ENCODE measurements at regions not wholly inside any gene's neighbourhood (a gene's known extent, or its start where the extent isn't known, plus 50 kb on each side); places are given as distances from the start of the nearest gene placed in this dataset.
A peak's percentile ranks its signal among the peaks of the same experiment; 100 is the strongest.

DNA sequence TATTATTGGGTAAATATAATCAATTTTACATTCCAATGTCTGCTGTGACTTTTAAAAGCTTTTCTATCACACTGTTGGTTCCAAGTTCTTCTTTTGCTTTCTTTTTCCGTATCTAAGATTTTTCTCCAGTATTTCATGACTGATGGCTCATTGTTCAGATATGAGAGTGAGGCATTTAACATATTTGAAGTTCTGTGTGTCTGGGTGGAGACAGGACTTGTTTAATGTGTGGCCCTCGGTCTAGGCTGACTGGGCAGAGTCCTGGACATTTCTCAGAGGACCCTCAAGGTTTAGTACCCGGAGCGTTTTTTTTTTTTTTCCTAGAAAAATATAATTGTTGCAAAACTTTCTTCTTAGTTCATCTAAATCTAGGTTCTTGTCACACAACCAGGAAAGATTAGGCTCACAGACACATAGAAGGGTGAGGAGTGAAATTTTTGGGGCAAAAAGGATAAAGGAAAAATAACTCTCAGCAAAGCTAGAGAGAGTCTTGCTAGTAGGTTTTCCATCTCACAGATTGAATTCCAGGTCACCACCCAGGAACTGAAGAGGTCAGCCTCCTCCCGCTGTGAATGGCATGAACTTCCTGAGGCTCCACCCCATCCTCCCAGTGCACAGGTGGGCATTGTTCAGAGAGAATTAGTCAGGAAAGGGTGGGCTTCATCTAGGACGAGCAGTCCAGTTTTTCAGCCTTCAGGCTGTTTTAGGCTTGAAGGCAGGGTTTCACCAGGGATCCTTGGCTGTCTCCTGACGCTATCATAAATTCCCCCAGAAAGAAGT, 1002.4 kb upstream of the PCDH9 start:
- no peak for DNase-seq (ENCODE audit: extremely low spot score, unreplicated experiment)
- Mint-ChIP-seq H3K36me3 (no peaks in the 10 kb centered on the region), H3K27ac (no peak overlapping the region), H3K4me1 (ENCODE audit: unreplicated experiment) (peaks cover 4% of the 10 kb centered on the region), H3K4me3 (no peak overlapping the region), H3K27me3 (no peaks in the 10 kb centered on the region), H3K9me3 (no peaks in the 10 kb centered on the region)
- TF ChIP-seq, protein P1, sequence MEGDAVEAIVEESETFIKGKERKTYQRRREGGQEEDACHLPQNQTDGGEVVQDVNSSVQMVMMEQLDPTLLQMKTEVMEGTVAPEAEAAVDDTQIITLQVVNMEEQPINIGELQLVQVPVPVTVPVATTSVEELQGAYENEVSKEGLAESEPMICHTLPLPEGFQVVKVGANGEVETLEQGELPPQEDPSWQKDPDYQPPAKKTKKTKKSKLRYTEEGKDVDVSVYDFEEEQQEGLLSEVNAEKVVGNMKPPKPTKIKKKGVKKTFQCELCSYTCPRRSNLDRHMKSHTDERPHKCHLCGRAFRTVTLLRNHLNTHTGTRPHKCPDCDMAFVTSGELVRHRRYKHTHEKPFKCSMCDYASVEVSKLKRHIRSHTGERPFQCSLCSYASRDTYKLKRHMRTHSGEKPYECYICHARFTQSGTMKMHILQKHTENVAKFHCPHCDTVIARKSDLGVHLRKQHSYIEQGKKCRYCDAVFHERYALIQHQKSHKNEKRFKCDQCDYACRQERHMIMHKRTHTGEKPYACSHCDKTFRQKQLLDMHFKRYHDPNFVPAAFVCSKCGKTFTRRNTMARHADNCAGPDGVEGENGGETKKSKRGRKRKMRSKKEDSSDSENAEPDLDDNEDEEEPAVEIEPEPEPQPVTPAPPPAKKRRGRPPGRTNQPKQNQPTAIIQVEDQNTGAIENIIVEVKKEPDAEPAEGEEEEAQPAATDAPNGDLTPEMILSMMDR (conservative IDR thresholded peaks at IDR 0.05) = no peak

DNA sequence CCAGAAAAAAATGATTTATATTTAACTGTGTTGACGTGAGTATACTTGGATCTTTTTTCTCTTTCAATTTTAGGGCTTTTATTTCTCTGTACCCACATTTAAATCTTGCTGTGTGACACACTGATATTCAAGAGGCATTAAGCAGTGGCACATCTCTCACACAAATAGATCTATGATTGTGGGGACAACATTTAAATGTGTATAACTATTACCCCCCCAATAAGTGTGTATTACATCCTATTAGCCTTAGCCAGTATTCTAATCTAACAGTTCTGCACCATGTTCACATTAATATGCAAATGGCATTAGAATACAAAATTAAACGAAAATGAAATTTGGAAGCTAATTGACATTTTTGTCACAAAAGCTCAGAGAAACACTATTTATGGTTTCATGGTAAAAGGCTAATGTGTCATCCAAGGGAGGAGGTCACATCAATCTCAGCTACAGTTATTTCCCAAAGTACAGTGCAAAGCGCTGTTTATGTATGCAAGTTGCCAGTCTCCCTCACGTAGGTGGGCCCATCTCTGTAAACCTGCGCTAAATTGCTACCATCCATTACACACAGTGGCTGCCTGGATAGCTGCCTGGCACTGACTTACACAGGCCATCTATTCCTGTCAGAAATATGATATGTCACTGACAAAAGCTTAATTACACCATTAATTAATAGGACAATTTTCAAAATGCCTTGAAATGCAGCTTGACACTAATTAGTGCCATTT, 984.7 kb upstream of the PCDH9 start:
- H3K4me1 Mint-ChIP-seq (ENCODE audit: unreplicated experiment) = no peaks in the 10 kb centered on the region
- H3K9me3 Mint-ChIP-seq = no peaks in the 10 kb centered on the region
- no peak overlapping the region for H3K4me3 Mint-ChIP-seq
- H3K36me3 Mint-ChIP-seq = no peaks in the 10 kb centered on the region
- no peak for DNase-seq (ENCODE audit: extremely low spot score, unreplicated experiment)
- TF ChIP-seq, protein P1 (conservative IDR thresholded peaks at IDR 0.05) = no peak
- no peak overlapping the region for H3K27ac Mint-ChIP-seq
- no peaks in the 10 kb centered on the region for H3K27me3 Mint-ChIP-seq

GRCh38 chr13:68199271-68199670, 969.1 kb upstream of the PCDH9 start:
- Mint-ChIP-seq H3K27me3 (no peaks in the 10 kb centered on the region), H3K27ac (no peak overlapping the region), H3K4me1 (ENCODE audit: unreplicated experiment) (no peaks in the 10 kb centered on the region)

DNA sequence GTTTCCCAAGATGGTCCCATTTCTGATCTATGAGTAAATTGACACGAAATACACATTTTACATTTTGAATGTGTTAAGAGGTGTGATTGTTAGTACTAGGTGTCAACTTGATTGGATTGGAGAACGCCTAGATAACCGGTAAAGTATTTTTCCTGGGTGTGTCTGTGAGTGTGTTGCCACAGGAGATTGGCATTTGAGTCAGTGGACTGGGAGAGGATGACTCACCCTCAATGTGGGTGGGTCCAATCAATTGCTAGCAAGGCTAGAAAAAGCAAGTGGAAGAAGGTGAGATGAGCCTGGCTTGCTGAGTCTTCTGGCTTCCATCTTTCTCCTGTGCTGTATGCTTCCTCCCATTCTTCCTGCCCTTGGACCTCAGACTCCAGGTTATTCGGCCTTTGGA, 960.7 kb upstream of the PCDH9 start:
- Mint-ChIP-seq H3K4me1 (ENCODE audit: unreplicated experiment) (peaks cover 10% of the 10 kb centered on the region), H3K36me3 (no peaks in the 10 kb centered on the region), H3K27me3 (no peaks in the 10 kb centered on the region), H3K9me3 (peaks cover 6% of the 10 kb centered on the region), H3K27ac (peak overlapping the region; percentile 35), H3K4me3 (no peak overlapping the region)
- DNase-seq (ENCODE audit: extremely low spot score, unreplicated experiment) = no peak
- TF ChIP-seq, protein P1 (conservative IDR thresholded peaks at IDR 0.05) = no peak

More at GRCh38 chr13:68199271-68199670, 969.1 kb upstream of the PCDH9 start:
- no peak overlapping the region for H3K4me3 Mint-ChIP-seq
- H3K9me3 Mint-ChIP-seq = no peaks in the 10 kb centered on the region
- H3K36me3 Mint-ChIP-seq = no peaks in the 10 kb centered on the region
- TF ChIP-seq, protein P1 (conservative IDR thresholded peaks at IDR 0.05) = no peak
- DNase-seq (ENCODE audit: extremely low spot score, unreplicated experiment) = no peak

- TF ChIP-seq, protein P1 (conservative IDR thresholded peaks at IDR 0.05) = no peak
- DNase-seq (ENCODE audit: extremely low spot score, unreplicated experiment) = no peak
- Mint-ChIP-seq H3K4me3 (no peak overlapping the region), H3K36me3 (no peaks in the 10 kb centered on the region), H3K4me1 (ENCODE audit: unreplicated experiment) (peaks cover 9% of the 10 kb centered on the region), H3K9me3 (peaks cover 5% of the 10 kb centered on the region), H3K27me3 (no peaks in the 10 kb centered on the region), H3K27ac (no peak overlapping the region)
These were observed 955.5 kb upstream of the PCDH9 start for GRCh38 chr13:68185444-68186141.
